GM12878 (cell line): ENCODE measurements at regions not wholly inside any gene's neighbourhood (a gene's known extent, or its start where the extent isn't known, plus 50 kb on each side); places are given as distances from the start of the nearest gene placed in this dataset.
A peak's percentile ranks its signal among the peaks of the same experiment; 100 is the strongest.

Experiments
- ATAC-seq: fragments of 200-7000 bp; cut with Tn5 transposase; 3 replicates; pipeline ENCODE4 v1.9.1; 2020; ENCODE audit warnings: mild to moderate bottlenecking, moderate library complexity
- BruUV-seq: library from RNA; stranded (reverse); fragments of 400-500 nt; replicated peaks from 2 replicates; lab custom pipeline; 2021; lab: Mats Ljungman, UMichigan
- CTCF ChIA-PET: fragments of 300-600 bp; sonication (Branson Sonifier 250); formaldehyde crosslinking; extraction: SDS; loops from one replicate; lab custom pipeline; 2021; ENCODE audit warnings: inconsistent platforms; lab: Yijun Ruan, JAX
- POLR2A ChIA-PET: fragments of 350-600 bp; formaldehyde crosslinking; extraction: SDS; loops from one replicate; lab custom pipeline; 2021; ENCODE audit warnings: inconsistent platforms; lab: Charles Lee
- RAD21 ChIA-PET: fragments of 300-600 bp; sonication (Branson Sonifier 250); formaldehyde crosslinking; loops from one replicate; lab custom pipeline; 2023; ENCODE audit warnings: antibody characterized with exemption; ENCODE audit not compliant: unreplicated experiment; lab: Charles Lee
- SMC1A ChIA-PET: fragments of 300-600 bp; sonication (Branson Sonifier 250); formaldehyde crosslinking; loops from one replicate; lab custom pipeline; 2023; ENCODE audit not compliant: unreplicated experiment, uncharacterized antibody; lab: Charles Lee
- DNase-seq: peaks from one replicate; pipeline ENCODE4 v3.0.0-alpha.2; 2011; ENCODE audit warnings: low read depth, low spot score
- FAIRE-seq: peaks from 3 replicates; lab custom pipeline; 2011; peaks lifted over from hg19 to GRCh38; lab: Jason Lieb, UNC
- H2AFZ ChIP-seq: 2 replicates; pipeline ENCODE4 v1.6.0; 2011; ENCODE audit warnings: low read depth, low read length, control low read depth; ENCODE audit not compliant: control insufficient read depth
- H3K27ac ChIP-seq: 2 replicates; pipeline ENCODE4 v1.5.1; 2011; ENCODE audit warnings: control low read depth; ENCODE audit not compliant: control insufficient read depth, insufficient read depth
- H3K27me3 ChIP-seq, 2 experiments: replicated peaks in 1 of 2; 2 replicates each; pipeline versions ENCODE4 v1.6.0 to v1.6.1; 2011; ENCODE audit warnings: low read length in 1 of 2; ENCODE audit not compliant: control insufficient read depth in 2 of 2, insufficient read depth in 2 of 2
- H3K36me3 ChIP-seq, 2 experiments: 2 replicates each; pipeline ENCODE4 v1.5.1; 2011; ENCODE audit warnings: low read length in 1 of 2; ENCODE audit not compliant: control insufficient read depth in 2 of 2, insufficient read depth in 2 of 2
- H3K4me1 ChIP-seq: 2 replicates; pipeline ENCODE4 v1.6.1; 2011; ENCODE audit warnings: mild to moderate bottlenecking, low read length, moderate library complexity, mixed read lengths; ENCODE audit not compliant: control insufficient read depth, insufficient read depth
- H3K4me2 ChIP-seq: 2 replicates; pipeline ENCODE4 v1.6.0; 2011; ENCODE audit warnings: control low read depth; ENCODE audit not compliant: control insufficient read depth, insufficient read depth
- H3K4me3 ChIP-seq: fragments of 200-600 bp; sonication (generic); 2 replicates; pipeline ENCODE4 v1.5.1; 2016
- H3K79me2 ChIP-seq: 2 replicates; pipeline ENCODE4 v1.6.0; 2011; ENCODE audit warnings: low read length; ENCODE audit not compliant: control insufficient read depth, insufficient read depth
- H3K9ac ChIP-seq: 2 replicates; pipeline ENCODE4 v1.8.0; 2011; ENCODE audit warnings: low read length, control low read depth, mixed read lengths; ENCODE audit not compliant: control insufficient read depth, insufficient read depth
- H3K9me3 ChIP-seq: replicated peaks from 3 replicates; pipeline ENCODE4 v1.5.1; 2011; ENCODE audit warnings: mild to moderate bottlenecking, low read length; ENCODE audit not compliant: control insufficient read depth, insufficient read depth
- H4K20me1 ChIP-seq: 2 replicates; pipeline ENCODE4 v1.6.0; 2011; ENCODE audit not compliant: control insufficient read depth, insufficient read depth
- ATF2 ChIP-seq: IDR thresholded peaks from 2 replicates; pipeline ENCODE4 v1.6.1; 2012; ENCODE audit warnings: low read length, inconsistent platforms
- FOS ChIP-seq: IDR thresholded peaks from 3 replicates; pipeline ENCODE4 v1.6.1; 2011; ENCODE audit warnings: borderline replicate concordance; ENCODE audit not compliant: insufficient read length; ENCODE audit errors: extremely low read depth
- HDAC6 ChIP-seq: fragments of 200-600 bp; sonication (generic); IDR thresholded peaks from one replicate; pipeline ENCODE4 v1.8.0; 2017; ENCODE audit warnings: antibody characterized with exemption; ENCODE audit not compliant: unreplicated experiment
- PAX5 ChIP-seq: IDR thresholded peaks from 2 replicates; pipeline ENCODE4 v1.6.1; 2011; ENCODE audit warnings: low read depth, low read length, borderline replicate concordance
- PML ChIP-seq: IDR thresholded peaks from 2 replicates; pipeline ENCODE4 v1.6.1; 2012; ENCODE audit warnings: low read length, inconsistent platforms
- WGBS: methylation state at CpG from one replicate; pipeline ENCODE4 v1.1.6; 2016; ENCODE audit warnings: low lambda C conversion rate; ENCODE audit not compliant: insufficient replicate concordance, insufficient coverage; ENCODE audit errors: missing lambda C conversion rate; 5-methylcytosine and 5-hydroxymethylcytosine counted together
- in situ Hi-C: fragments of 300-500 bp; cut with MboI; formaldehyde crosslinking; loops from 9 replicates; pipeline ENCODE4 v1.14.3; 2018; ENCODE audit warnings: mixed read lengths
- intact Hi-C: fragments of 100-400 bp; cut with micrococcal nuclease; formaldehyde crosslinking; loops from one replicate; pipeline ENCODE4 v1.14.2; 2022; ENCODE audit not compliant: unreplicated experiment
- TF ChIP-seq, protein P1 (sequence below): IDR thresholded peaks from 2 replicates; pipeline ENCODE4 v1.6.1; 2012; ENCODE audit warnings: low read depth, low read length, improper control_type of control experiment

- no peak overlapping the region for H2AFZ ChIP-seq
- TF ChIP-seq PML = no peak
- TF ChIP-seq, protein P1, sequence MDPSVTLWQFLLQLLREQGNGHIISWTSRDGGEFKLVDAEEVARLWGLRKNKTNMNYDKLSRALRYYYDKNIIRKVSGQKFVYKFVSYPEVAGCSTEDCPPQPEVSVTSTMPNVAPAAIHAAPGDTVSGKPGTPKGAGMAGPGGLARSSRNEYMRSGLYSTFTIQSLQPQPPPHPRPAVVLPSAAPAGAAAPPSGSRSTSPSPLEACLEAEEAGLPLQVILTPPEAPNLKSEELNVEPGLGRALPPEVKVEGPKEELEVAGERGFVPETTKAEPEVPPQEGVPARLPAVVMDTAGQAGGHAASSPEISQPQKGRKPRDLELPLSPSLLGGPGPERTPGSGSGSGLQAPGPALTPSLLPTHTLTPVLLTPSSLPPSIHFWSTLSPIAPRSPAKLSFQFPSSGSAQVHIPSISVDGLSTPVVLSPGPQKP = no peak
- no peak for TF ChIP-seq ATF2
- no peak for TF ChIP-seq FOS
- no peak for TF ChIP-seq PAX5
- no peak for TF ChIP-seq HDAC6
- no peaks in the 10 kb centered on the region for H3K36me3 ChIP-seq
- 0 out of 2 replicates have a peak overlapping the region, but pooled peaks have one; percentile 90 for H3K27ac ChIP-seq
- intact Hi-C loops = no loop called here
- WGBS = 86% methylated on average over 15 of the region's 15 CpGs
- no peaks in the 10 kb centered on the region; the same call in 2 of the 3 replicates for H3K9me3 ChIP-seq
- ChIA-PET SMC1A (interaction anchor here (1.0 to 7.3 kb wide), 3 partner anchors 16 to 104 kb away, joined by 3 to 231 read pairs (median 129); no protein-coding TSS in a partner anchor), CTCF (interaction anchor here (1.3 to 5.6 kb wide), 3 partner anchors 12 to 28 kb away, joined by 5 to 67 read pairs (median 7); no protein-coding TSS in a partner anchor), POLR2A (interaction anchor here (6.6 kb wide), 1 partner anchor 16 kb away, joined by 146 read pairs; no protein-coding TSS in a partner anchor), RAD21 (interaction anchor here (1.6 to 6.6 kb wide), 2 partner anchors 17 to 24 kb away, joined by 8 to 189 read pairs; no protein-coding TSS in a partner anchor)
- H3K79me2 ChIP-seq = peaks cover 18% of the 10 kb centered on the region
- no peak for DNase-seq
- no peaks in the 10 kb centered on the region for H4K20me1 ChIP-seq
- no peak for ATAC-seq
- no peak overlapping the region for H3K9ac ChIP-seq
- no peak overlapping the region for H3K4me3 ChIP-seq
- no TSS peak for BruUV-seq
- no peak for FAIRE-seq
- in situ Hi-C loops = no loop called here
- H3K4me2 ChIP-seq = no peak overlapping the region
- H3K27me3 ChIP-seq = no peaks in the 10 kb centered on the region
- H3K4me1 ChIP-seq = peaks cover 33% of the 10 kb centered on the region
These were observed 53.0 kb upstream of the CLDN14 start for GRCh38 chr21:36532769-36533467.
